ENCODE measurements at regions not wholly inside any gene's neighbourhood (a gene's known extent, or its start where the extent isn't known, plus 50 kb on each side); places are given as distances from the start of the nearest gene placed in this dataset.

DNA sequence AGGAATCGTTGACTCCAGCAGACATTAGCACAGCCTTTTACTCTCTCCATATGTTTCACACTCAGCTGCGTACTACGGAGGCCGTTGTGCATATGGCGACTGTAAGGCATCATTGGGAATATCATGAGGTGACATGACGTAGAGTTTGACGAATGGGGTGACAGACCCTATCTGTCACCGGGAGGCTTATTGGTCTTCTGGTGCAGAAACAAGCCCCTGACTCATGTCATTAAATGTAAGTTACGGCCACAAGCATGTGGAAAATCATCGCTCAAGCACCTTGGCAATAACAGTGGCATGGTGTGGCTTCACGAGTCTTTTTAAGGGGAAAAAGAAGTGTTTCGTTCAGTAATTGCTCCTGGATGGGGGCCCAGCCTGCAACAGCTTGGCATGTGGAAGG lies 115.2 kb upstream of the LRPAP1 start:
- no peak for TF ChIP-seq POLR2A (IDR thresholded peaks at IDR 0.05)
- TF ChIP-seq, protein P1, sequence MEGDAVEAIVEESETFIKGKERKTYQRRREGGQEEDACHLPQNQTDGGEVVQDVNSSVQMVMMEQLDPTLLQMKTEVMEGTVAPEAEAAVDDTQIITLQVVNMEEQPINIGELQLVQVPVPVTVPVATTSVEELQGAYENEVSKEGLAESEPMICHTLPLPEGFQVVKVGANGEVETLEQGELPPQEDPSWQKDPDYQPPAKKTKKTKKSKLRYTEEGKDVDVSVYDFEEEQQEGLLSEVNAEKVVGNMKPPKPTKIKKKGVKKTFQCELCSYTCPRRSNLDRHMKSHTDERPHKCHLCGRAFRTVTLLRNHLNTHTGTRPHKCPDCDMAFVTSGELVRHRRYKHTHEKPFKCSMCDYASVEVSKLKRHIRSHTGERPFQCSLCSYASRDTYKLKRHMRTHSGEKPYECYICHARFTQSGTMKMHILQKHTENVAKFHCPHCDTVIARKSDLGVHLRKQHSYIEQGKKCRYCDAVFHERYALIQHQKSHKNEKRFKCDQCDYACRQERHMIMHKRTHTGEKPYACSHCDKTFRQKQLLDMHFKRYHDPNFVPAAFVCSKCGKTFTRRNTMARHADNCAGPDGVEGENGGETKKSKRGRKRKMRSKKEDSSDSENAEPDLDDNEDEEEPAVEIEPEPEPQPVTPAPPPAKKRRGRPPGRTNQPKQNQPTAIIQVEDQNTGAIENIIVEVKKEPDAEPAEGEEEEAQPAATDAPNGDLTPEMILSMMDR (IDR thresholded peaks at IDR 0.05), result no peak

Data from ovary (tissue), 3 donors.